BJ (cell line): ENCODE measurements at regions not wholly inside any gene's neighbourhood (a gene's known extent, or its start where the extent isn't known, plus 50 kb on each side); places are given as distances from the start of the nearest gene placed in this dataset.

Source experiments
- CTCF ChIA-PET: fragments of 350-600 bp; formaldehyde crosslinking; extraction: SDS; loops from one replicate; lab custom pipeline; 2021; ENCODE audit warnings: antibody characterized with exemption, inconsistent platforms; lab: Yijun Ruan, JAX
- POLR2A ChIA-PET: fragments of 300-600 bp; sonication (Branson Sonifier 250); formaldehyde crosslinking; extraction: SDS; loops from one replicate; lab custom pipeline; 2021; ENCODE audit warnings: antibody characterized with exemption; lab: Charles Lee
- DNase-seq: peaks from one replicate; pipeline ENCODE4 v3.0.0-alpha.2; 2011; ENCODE audit warnings: low read depth
- H3K27me3 ChIP-seq: 2 replicates; pipeline ENCODE4 v1.6.0; 2011; ENCODE audit warnings: low read length; ENCODE audit not compliant: control insufficient read depth, insufficient read depth
- H3K36me3 ChIP-seq: 2 replicates; pipeline ENCODE4 v1.5.1; 2011; ENCODE audit warnings: low read length; ENCODE audit not compliant: control insufficient read depth, insufficient read depth
- H3K4me3 ChIP-seq: 2 replicates; pipeline ENCODE4 v1.5.1; 2011; ENCODE audit warnings: low read depth, mild to moderate bottlenecking, control low read depth, low read length
- TF ChIP-seq, protein P1 (sequence below): IDR thresholded peaks from 2 replicates; pipeline ENCODE4 v1.5.1; 2011; ENCODE audit warnings: low read depth, mild to moderate bottlenecking, control low read depth, inconsistent platforms, low read length, moderate library complexity; ENCODE audit not compliant: insufficient read depth

DNA sequence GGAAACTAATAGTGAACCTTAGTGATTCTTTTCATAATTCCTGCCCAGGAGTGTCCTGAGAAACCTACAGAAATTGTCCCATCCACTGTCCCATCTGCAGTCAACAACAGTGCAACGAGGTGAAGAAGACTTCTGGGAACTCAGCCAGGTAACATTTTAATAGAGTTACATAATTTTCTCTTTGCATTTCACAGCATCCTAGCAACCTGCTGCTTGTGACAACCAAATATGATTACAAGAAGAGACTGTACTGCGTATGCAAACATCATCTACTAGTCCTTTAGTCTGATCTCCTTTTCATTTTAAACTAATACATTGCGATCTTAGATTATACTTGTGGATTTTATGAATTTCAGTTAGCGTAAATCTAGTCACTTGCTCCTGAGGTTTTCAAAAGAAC lies 951.6 kb downstream of the TFAP2A start:
- Histone ChIP-seq H3K27me3 (no peaks in the 10 kb centered on the region), H3K4me3 (no peak overlapping the region), H3K36me3 (no peaks in the 10 kb centered on the region)
- ChIA-PET POLR2A (no interaction called here), CTCF (no interaction called here)
- TF ChIP-seq, protein P1, sequence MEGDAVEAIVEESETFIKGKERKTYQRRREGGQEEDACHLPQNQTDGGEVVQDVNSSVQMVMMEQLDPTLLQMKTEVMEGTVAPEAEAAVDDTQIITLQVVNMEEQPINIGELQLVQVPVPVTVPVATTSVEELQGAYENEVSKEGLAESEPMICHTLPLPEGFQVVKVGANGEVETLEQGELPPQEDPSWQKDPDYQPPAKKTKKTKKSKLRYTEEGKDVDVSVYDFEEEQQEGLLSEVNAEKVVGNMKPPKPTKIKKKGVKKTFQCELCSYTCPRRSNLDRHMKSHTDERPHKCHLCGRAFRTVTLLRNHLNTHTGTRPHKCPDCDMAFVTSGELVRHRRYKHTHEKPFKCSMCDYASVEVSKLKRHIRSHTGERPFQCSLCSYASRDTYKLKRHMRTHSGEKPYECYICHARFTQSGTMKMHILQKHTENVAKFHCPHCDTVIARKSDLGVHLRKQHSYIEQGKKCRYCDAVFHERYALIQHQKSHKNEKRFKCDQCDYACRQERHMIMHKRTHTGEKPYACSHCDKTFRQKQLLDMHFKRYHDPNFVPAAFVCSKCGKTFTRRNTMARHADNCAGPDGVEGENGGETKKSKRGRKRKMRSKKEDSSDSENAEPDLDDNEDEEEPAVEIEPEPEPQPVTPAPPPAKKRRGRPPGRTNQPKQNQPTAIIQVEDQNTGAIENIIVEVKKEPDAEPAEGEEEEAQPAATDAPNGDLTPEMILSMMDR = no peak
- no peak for DNase-seq

DNA sequence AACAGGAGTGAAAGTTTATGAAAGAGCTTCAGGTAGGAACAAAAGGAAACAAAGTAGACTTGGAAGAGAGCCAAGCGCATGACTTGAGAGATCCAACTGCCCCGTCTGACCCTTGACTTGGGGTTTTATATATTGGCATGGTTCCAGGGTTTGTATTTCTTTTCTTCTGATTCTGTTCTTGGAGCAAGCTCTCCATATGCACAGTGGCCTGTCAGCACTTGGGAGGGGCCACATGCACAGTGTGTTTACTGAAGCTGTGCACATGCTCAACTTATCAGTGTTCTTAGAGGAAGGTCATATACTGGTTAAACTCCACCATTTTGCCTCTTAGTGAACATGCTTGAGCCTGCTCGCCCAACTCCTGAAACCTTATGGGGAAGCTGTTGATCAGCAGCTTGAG lies 953.7 kb downstream of the TFAP2A start:
- Histone ChIP-seq H3K4me3 (no peak overlapping the region), H3K27me3 (no peaks in the 10 kb centered on the region), H3K36me3 (no peaks in the 10 kb centered on the region)
- no peak for DNase-seq
- ChIA-PET CTCF (no interaction called here), POLR2A (no interaction called here)
- TF ChIP-seq, protein P1 = no peak

DNA sequence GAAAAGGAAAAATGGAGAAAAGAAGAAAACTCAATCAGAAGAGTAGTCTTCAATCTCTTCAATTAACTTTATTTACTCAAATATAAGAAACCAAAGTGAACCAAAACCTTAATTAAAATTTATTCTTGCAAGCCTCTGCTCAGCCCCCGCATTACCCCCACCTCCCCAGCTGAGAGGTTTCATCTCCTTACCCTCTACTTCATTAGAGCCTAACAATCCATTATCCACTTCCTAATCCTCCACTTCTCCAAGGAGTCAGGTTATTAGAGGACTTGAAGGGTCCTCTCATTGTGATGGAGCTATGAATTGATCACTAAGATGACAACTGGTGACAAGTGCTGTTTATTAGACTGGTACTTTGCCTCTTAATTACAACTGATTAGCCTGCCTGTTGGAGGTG lies 956.5 kb downstream of the TFAP2A start:
- CTCF ChIA-PET = interaction anchor here (1.2 kb wide), 1 partner anchor 21 kb away, joined by 3 read pairs; no protein-coding TSS in a partner anchor
- H3K4me3 ChIP-seq = no peak overlapping the region
- POLR2A ChIA-PET = no interaction called here
- H3K27me3 ChIP-seq = no peaks in the 10 kb centered on the region
- no peaks in the 10 kb centered on the region for H3K36me3 ChIP-seq
- DNase-seq = no peak
- TF ChIP-seq, protein P1 = no peak

DNA sequence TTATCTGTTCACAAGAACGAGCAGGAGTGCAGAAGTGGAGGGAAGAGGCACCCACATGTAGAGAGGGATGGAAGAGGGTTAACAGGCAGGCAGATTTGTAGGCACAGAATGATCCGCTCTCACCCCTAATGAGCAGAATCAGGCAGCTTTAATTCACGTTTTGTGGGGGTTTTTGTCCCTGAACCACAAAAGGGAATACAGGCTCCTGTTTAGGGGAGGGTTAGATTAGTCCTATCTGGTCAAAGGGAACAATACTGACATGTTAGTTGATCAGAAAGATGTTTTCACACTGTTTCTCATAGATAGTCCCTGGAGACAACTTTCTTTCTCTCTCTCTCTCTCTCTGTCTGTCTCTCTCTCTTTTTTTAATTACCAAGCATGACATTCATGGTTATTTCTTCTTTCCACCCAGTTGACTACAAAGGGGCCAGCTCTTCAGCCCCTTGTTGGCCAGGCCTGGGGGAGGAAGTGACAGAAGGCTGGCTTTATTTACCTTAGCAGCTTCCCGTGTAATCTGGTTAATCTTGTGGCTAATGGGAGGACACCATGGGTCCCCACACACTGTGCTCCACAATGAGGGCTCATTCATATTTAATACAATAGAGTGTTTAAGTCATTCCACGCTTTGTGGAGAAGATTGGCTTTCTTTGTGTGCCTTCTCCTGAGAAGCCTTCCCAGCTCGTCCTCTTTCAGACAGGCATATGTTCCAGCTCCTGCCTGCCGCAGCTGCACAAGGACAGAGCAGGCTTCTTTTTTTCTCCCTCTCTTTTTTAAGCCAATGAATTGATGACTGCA lies 958.8 kb downstream of the TFAP2A start:
- CTCF ChIA-PET = no interaction called here

DNA sequence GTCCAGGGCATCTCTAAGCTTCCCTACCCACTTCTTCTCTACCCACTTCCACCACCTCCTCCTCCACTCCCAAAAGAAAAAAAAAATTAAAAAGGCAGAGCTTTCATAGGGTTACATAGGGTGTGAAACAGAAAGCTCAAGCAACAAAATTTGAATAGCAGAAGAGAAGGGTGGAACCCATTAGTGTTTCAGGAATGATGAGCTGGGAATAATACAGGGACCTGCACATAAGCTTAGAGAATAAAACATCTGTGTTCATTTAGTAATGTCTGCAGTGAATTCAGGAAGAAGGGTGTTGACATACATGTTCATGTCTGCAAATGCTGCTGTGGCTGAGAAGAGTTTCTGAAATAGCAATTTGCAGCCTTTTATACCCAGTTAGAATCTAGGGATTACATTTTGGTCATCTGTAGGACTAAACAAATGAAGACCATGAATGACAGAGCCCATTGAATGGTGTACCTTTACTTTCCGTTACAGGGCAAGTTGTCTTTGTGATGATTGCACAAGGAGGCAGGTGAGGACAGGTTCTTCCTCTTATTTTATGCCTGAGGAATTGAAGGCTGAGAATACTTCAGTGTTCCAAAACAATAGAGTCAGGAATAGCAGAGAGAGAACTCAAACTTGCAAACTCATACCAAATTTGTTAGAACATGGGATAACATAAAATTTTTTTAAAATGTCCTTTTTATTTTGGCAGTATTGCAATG lies 975.1 kb downstream of the TFAP2A start:
- no peaks in the 10 kb centered on the region for H3K36me3 ChIP-seq
- TF ChIP-seq, protein P1 = no peak
- no peak overlapping the region for H3K4me3 ChIP-seq
- H3K27me3 ChIP-seq = no peaks in the 10 kb centered on the region
- ChIA-PET POLR2A (no interaction called here), CTCF (no interaction called here)
- DNase-seq = no peak

More for the DNA sequence above, 958.8 kb downstream of the TFAP2A start:
- Histone ChIP-seq H3K27me3 (no peaks in the 10 kb centered on the region), H3K4me3 (no peak overlapping the region), H3K36me3 (no peaks in the 10 kb centered on the region)
- TF ChIP-seq, protein P1 = no peak
- no peak for DNase-seq
- POLR2A ChIA-PET = no interaction called here
